Glomerular visceral epithelial cell (primary cell): ENCODE measurements at regions not wholly inside any gene's neighbourhood (a gene's known extent, or its start where the extent isn't known, plus 50 kb on each side); places are given as distances from the start of the nearest gene placed in this dataset.
"Not testable (repeated sequence)": the region's sequence is repeated elsewhere in the genome, so short reads cannot be mapped to it uniquely, and the experiment has no call there.

ENCODE experiments used
- DNase-seq: peaks from one replicate; pipeline ENCODE4 v3.0.0-alpha.2; 2016; ENCODE audit errors: extremely low spot score

DNA sequence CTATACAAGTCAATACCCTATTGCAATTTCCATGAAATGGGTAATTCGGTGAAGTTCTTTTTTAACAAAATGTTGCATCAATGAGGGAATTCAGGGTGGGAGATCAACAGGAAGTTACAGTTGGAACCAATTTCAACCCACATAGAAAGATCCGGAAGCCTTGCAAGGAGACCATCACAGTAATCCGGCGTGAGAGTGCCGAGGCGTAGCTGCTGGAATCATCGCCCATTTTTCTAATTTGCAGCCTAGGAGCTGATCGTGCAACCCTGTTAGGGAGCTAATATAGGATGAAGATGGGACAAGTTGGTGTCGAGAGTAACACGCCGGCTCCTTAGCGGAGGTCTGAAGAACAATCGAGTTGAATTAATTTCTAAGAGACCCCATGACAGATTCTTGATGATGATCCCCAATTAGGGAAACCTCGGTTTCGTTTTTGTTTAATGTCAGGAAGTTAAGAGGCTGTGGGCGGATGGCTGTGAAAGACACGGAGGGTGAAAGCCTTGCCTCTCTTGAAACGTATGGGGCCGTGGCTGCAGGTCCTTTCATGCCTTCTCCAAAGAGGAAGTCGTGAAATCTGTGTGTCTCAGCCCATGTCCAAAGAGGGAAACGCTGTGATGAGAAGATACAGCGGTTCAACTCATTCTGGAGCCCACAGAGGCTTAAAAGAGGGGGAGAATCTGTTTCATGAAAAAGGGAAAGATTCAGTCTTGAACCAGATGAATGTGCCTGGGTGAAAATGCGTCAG, 51.2 kb upstream of the CARD11 start:
- DNase-seq = no peak

DNA sequence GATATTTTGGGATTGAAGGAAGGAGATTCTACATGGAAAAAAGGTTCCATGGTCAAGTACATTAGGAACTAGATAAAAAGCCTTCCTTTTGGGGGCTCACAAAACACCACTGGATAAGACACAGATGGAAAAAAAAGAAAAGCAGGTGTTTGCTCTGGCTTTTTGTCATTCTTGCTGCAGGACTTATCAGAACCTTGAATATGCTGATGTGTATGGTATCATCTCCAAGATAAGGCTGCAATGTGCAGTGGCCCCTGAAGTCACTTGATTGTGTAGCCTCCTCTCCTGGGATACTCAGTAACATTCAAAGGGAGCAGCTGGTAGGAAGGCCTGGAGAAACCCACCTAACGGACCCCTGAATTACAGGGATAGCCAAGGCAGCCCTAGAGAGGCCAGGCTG, 54.1 kb upstream of the CARD11 start:
- DNase-seq = no peak

DNA sequence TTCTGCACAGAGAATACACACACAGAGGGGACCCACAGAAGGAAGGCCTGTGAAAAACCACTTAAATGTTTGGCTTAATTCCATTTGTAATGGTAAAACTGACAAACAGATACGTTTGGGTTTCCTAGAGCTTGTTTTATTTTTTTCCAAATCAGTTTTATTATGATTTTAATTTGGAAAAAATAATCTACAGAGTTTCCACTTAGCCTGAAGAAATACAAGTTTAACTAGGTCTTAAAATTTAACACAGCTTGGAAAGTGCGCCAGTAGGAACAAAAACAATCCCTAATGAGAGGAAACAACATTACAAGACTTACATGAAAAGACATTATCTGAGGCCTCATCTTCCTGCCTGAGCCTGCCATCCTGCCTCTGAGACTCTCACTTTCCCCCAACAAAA, 58.5 kb upstream of the CARD11 start:
- no peak for DNase-seq

DNA sequence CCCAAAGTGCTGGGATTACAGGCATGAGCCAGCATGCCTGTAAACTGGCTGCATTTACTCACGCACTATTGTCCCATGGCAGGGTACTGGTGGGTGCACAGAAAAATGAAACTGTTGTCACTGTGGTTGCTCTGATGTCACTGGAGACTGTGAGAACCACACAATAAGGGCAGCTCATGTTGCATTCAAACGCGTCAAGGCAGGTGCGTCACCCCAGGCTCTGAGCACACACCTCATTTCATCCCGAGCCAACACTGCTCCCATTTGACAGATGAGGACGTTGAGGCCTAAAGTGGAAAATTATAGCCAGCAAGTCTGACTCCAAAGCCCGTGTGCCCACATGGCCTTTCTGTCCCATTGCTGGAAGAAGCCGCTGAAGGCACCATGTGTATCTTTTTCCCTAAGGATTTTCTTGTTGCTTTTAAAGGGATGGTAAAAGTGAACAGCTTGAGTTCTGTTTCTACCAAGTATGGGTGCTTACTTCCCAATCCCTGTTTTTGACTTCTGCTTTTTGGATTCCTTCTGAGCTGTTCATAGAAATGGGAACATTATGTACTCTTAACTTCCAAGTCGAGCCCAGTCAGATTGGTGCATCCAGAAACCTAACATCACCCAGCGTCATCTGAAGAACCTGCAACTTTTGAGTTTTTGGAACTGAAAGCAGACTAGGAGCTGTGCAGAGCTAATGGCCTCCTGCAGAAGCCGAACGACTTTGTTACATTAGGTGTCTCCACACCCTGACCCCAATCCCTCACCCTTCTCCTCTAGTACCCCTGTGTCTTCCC, 60.1 kb upstream of the CARD11 start:
- DNase-seq = no peak

DNA sequence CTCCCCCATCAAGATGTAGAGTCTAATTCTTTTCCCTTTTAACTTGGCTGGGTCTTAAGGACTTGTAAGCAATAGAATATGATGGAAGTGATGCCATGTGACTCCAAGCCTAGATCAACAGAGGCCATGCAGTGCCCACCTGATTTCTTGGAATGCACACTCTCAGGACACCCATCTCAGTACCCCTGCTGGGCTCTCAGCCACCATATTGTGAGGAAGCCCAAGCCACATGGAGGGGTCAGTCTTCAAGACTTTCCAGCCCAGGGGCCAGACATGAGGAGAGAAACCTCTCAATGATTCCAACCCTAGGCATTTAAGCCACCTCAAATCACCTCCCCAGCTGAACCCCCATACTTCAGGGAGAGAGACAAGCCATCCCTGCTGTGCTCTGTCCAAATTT, 62.2 kb upstream of the CARD11 start:
- DNase-seq = no peak

DNA sequence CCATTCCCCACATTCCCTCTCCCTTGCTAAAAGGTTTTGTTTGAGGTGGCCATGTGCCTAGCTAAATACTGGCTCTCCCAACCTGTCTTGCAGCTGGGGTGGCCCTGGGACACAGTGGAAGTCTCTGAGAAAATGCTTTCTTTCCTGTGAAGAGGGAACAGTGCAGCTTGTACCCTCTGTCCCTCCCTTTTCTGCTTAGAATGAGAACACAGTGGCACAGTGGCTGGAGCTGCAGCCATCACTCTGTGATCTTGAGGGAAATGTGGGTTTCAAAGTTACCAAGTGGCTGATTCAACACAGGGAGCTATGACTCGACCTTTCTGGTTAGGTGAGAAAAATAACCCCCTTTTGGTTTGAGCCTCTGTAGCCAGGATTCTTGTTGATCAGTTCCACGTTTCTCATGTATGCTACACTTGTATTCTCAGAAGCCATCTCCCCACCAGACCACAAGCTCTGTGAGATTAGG, 62.7 kb upstream of the CARD11 start:
- DNase-seq = no peak

DNA sequence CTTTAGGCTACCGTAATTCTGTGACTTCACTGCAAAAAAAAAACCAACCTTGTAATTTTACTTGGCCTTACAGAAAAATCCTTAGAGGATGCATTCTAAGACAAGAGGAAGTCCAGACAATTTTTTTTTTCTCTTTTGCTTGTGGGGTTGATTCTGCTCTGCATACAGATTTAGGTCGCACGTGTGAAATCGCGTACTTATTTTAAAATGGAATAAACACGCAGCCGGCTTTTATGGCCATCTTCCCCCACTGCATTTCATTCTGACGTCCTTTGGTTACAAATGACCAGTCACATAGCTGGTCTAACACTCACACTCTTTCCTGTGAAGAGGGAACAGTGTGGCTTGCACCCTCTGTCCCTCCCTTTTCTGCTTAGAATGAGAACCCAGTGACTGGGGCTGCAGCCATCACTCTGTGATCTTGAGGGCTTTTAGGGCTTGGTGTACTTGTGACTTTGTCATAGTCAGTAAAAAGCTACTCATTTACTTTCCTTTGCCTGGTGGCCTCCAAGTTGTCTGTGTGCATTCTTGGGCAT, 63.6 kb upstream of the CARD11 start:
- DNase-seq = no peak

DNA sequence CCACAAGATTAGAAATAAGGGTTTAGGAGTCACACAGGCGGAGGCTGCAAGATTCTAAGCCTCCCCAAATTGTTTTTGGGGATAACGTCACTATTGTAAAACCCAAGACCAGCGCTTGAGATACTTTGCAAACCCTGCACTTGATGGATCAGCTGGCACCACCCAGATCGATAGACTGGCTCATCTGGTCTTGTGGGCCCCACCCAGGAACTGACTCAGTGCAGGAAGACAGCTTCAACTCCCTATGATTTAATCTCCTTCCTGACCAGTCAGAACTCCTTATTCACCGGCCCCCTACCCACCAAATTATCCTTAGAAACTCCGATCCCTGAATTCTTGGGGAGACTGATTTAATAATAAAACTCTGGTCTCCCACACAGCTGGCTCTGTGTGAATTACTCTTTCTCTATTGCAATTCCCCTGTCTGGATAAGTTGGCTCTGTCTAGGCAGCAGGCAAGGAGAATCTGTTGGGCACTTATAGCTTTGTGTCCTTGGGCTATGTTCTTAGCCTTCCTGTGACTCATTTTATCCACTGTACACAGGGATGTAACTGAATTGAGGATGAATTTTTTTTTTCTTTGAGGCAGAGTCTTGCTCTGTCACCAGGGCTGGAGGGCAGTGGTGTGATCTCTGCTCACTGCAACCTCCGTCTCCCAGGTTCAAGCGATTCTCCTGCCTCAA, 64.4 kb upstream of the CARD11 start:
- no peak for DNase-seq

DNA sequence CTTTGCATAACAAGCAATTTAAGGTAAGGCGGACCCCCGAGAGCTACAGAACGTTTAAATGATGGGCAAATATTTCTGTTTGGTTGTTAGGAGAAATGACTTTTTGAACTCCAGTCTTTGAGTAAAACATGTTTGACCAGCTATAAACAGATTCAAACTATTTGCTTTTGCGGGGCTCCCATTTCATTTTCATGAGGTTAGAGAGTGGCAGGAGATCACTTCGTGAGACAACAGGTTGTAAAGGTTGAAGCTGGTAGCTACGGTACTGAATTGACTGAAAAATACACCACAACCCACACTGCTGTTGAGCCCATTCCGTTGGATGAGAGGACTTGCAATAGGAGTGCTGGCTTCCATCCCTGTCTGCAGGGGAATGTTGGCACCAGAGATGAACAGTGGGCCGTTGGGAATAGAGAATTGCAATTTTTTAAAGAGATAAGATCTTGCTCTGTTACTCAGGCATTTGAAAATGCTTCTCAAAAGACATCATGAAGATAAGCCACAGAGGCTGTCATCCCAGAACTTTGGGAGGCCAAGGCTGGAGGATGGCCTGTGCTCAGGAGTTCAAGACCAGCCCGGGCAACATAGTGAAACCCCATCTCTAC, 65.7 kb upstream of the CARD11 start:
- DNase-seq = no peak

DNA sequence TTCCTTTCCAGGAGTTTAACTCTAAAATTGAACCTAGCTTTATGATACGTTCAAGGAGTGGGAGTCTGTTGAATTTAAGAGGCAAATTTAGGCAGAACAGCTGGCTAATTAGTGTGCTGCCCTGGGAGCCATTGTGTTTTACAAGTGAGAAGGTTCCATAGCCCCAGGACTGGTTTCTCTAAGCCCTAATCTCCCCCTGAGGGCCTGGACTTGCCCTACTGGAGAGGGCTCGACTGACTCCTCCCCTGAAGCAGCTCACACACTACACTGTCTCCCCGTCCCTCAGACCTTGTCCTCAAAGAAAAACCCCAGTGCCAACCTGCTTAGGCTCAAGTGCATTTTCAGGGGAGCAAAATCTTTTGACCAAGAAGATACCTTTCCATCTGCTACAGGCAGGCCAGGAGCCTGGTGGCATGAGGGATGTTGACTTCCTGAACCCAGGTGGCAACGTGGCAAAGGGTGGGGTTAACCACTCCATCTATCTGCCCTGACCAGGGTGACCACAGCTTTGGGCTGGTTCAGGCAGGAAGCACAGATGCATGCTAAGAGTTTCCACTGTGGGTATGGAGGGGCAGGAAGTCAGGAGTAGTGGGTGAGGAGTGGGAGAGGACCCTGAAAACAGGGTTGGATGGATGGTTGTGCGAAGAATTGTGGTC, 68.9 kb upstream of the CARD11 start:
- DNase-seq = no peak

DNA sequence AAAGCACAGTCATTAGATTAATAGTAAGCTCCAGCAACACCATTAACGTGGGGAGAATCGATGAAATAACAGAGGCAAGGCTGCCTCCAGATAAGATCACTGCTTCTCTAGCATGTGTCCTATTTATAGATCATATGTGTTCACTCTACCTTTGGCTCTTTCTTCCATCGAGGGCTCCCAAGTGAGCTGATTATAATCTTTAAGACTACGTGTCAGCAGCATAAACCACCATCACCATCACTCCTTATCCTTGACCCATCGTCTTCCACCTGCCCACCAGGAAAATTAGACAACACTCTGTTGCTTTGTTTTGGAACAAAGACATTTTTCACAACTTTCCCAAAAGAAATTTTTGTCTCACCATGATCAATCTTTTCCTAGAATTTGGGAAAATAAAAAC, 71.2 kb upstream of the CARD11 start:
- DNase-seq = no peak

DNA sequence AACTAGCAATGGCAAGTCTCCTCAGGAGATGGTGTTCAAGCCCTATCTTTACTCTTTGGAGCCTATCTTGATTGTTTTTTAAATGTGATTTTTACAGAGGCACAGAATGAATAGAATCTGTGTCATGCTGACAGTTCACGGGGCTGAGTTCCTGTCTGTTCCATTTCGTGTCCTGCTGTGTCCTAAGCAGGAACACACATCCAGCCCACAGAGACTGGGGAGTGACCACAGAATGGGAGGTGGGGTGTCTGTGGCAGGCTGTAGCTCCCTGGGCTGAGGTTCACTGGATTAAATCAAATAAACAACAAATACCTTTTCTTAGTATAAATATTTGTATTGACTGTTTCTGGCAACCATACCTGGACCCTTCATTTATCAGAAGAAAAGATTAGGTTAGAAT, 73.4 kb upstream of the CARD11 start:
- no peak for DNase-seq

DNA sequence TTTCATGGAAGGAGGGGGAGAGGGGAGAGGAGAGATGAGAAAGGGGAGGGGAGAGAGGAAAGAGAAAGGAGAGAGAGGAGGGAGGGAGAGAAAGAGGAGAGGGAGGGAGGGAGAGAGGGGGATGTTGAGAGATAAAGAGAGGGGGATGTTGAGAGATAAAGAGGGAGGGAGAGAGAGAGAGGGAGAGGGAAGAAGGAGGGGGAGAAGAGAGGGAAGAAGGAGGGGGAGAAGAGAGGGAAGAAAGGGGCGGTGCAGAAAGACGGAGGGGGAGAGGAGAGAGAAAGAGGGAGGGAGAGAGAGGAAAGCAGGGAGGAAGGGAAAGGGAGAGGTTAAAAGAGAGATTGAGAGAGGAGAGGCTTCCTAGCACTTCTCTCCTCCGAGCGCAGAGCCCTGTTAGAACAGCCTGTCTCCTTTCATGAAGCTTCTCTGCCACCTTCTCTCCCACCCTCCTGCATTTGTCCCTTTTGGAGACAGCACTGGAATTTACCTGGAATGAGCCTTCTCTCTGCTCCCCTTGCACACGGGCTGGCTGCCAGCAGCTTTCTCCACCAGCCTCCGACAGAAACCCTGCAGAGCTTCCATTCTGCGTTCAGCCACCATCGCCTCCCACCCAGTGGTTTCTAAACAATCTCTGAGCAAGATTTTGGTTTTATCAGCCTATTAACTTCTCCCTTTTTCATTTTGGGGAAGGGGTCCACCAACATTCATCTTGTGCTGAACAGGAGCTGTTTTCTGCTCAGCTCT, 74.0 kb upstream of the CARD11 start:
- DNase-seq = no peak

DNA sequence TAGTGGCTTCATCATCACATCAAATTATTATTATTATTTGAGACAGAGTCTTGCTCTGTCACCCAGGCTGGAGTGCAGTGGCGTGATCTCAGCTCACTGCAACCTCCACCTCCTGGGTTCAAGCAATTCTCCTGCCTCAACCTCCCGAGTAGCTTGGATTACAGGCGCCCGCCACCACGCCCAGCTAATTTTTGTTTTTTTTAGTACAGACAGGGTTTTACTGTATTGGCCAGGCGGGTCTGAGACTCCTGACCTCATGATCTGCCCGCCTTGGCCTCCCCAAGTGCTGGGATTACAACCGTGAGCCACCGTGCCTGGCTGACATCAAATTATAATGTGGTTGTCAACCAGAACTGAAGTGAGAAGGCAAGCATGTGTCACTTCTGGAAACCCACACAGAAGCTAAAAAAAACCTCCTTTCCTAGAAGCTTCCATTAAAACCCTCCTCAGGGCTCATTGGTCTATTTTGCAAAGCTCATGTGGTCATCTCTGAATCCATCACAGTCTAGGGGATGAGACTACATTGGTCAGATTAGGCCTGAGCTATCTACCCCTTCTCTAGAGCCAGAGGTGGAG, 75.8 kb upstream of the CARD11 start:
- not testable (repeated sequence) for DNase-seq

DNA sequence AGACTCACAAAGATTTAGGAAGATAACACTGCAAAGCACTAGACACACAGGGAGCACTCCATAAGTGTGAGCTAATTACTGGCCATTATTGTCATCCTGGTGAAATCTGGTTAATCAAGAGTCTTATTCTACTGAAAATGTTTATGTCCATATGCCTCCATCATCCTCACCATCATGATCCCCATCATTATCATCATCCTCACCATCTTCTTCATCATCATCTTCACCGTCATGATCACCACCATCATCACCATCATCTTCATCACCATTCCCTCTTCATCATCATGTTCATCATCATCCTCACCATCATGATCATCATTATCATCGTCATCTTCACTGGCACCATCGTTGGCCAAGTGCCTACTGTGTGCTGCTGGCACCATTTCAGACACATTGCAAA, 76.3 kb upstream of the CARD11 start:
- no peak for DNase-seq

DNA sequence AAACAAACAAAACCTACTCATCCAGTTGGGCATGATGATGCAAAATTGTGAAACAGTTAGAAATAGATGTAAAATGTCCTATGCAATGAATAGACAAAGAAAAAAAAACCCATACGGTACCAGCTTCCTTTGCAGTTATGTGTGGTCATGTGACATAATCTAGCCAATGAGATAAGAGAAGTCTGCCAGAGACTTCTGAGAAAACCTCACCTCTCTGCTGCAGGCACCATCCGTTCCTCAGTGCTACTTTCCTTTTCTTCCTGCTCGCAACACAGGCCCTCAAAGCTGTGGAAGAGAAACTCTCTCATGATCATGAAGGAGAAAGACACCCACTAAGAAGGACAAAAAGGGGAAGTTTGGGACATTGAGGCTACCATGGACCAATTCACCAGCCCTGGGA, 76.8 kb upstream of the CARD11 start:
- DNase-seq = no peak

DNA sequence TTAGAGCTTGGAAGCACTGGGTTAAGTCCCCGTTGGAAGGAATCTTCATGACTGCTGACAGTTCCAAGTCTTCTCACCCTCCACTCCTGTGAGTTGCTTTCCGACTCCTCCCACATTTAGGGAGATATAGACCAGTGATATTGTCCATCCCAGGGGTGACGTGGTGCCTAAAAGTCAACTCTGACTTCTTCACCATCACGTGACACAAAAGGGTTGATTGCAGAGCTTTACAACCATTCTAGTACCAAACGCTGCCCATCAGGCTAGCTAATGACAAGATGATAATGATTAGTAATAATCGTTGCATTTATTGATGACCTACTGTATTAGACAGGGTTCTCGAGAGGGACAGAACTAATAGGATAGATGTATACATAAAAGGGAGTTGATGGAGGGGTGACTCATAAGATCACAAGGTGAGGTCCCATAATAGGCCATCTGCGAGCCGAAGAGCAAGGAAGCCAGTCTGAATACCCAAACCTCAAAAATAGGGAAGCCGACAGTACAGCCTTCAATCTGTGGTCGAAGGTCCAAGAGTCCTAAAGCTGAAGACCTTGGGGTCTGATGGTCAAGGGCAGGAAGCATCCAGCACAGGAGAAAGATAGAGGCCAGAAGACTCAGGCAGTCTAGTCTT, 85.3 kb upstream of the CARD11 start:
- no peak for DNase-seq

DNA sequence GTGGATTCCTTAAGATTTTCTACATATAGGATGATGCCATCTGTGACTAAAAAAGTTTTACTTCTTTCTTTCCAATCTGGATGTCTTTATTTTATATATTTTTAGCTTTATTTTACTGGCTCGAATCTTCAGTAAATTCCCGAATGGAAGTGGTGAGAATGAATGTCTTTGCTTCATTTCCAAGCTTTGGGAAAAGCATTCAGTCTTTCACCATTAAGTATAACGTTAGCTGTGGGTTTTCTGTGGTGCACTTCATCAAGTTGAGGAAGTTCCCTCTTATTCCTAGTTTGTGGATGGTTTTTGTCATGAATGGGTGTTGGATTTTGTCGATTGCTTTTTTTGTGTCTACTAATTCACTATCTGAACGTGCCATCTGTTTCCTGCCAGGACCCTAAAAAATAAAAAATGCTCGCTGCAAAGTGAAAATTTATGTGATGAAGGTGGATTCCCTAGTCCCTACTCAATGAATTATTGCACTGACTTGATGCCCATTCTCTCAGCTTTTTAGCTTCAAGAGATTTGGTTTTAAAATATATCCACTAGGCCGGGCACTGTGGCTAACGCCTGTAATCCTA, 90.2 kb upstream of the CARD11 start:
- DNase-seq = no peak

DNA sequence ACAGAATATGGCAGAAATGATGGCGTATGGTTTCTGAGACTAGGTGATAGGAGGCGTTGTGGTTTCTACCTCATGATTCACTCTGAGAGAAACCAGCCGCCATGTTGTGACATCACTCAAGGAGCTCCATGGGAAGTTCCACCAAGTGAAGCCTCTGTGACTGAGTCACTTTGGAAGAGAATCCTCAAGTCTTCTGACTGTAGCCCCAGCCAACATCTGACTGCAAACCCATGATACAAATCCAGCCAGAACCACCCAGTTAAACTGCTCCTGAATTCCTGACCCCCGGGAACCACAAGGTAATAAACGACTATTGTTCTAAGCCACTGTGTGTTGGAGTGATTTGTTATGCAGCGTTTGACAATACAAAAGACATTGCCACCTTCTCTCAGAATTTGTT, 91.1 kb upstream of the CARD11 start:
- DNase-seq = no peak

DNA sequence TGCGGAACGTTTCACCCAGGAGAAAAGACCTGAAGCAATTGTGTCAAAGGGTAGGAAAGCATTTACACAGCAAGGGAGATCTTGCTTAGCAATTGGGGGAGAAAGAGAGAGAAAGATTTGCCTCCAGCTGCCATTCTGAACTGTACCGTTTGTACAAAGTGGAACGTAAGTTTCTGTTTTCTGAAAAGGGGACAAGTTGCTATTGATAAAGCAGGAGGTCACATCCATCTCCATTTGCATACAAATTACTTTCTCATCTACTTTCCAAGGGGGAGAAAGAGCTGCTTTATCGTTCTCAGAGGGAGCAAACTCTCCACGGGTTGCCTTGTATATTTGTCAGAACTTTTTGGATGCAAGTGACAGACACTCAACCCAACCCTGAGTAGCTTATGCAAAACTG, 92.0 kb upstream of the CARD11 start:
- DNase-seq = no peak
